NB4 (cell line): ENCODE measurements at regions not wholly inside any gene's neighbourhood (a gene's known extent, or its start where the extent isn't known, plus 50 kb on each side); places are given as distances from the start of the nearest gene placed in this dataset.

Experiments used
- DNase-seq: peaks from one replicate; pipeline ENCODE4 v3.0.0; 2010; ENCODE audit warnings: low read depth
- H3K4me3 ChIP-seq: one replicate; pipeline ENCODE4 v1.5.1; 2011; ENCODE audit warnings: mild to moderate bottlenecking, low read depth, low read length, moderate library complexity
- CTCF ChIP-seq: IDR thresholded peaks from one replicate; pipeline ENCODE4 v1.5.1; 2012; ENCODE audit warnings: low read depth, low read length
- MAX ChIP-seq: IDR thresholded peaks from 2 replicates; pipeline ENCODE4 v1.6.1; 2011; ENCODE audit warnings: low read depth, low read length
- MYC ChIP-seq: IDR thresholded peaks from 2 replicates; pipeline ENCODE4 v1.6.1; 2011; ENCODE audit warnings: low read depth, low read length
- POLR2A ChIP-seq: IDR thresholded peaks from 2 replicates; pipeline ENCODE4 v1.6.1; 2011; ENCODE audit warnings: mild to moderate bottlenecking; ENCODE audit not compliant: insufficient read length; ENCODE audit errors: extremely low read depth

GRCh38 chr4:107265859-107266258, 229.7 kb upstream of the DKK2 start:
- TF ChIP-seq MAX, result no peak
- TF ChIP-seq CTCF, result no peak
- no peak for TF ChIP-seq POLR2A
- no peak for DNase-seq
- no peak overlapping the region for H3K4me3 ChIP-seq

- H3K4me3 ChIP-seq, result no peak overlapping the region
- no peak for DNase-seq
- TF ChIP-seq POLR2A (no peak), CTCF (no peak), MYC (no peak), MAX (no peak)
Measured at GRCh38 chr4:107261241-107261874, 225.2 kb upstream of the DKK2 start.

- H3K4me3 ChIP-seq, result no peak overlapping the region
- TF ChIP-seq MYC, result no peak
- no peak for TF ChIP-seq MAX
- TF ChIP-seq CTCF, result no peak
- no peak for TF ChIP-seq POLR2A
- DNase-seq, result no peak
Measured at GRCh38 chr4:107258359-107258758, 222.2 kb upstream of the DKK2 start.

GRCh38 chr4:107255596-107255995, 219.5 kb upstream of the DKK2 start:
- no peak overlapping the region for H3K4me3 ChIP-seq
- no peak for DNase-seq
- TF ChIP-seq CTCF, result no peak
- TF ChIP-seq MYC, result no peak
- TF ChIP-seq POLR2A, result no peak
- TF ChIP-seq MAX, result no peak

- H3K4me3 ChIP-seq, result no peak overlapping the region
- TF ChIP-seq MYC, result no peak
- TF ChIP-seq POLR2A, result no peak
- no peak for TF ChIP-seq MAX
- TF ChIP-seq CTCF, result no peak
- DNase-seq, result no peak
Measured at GRCh38 chr4:107255114-107255513, 219.0 kb upstream of the DKK2 start.

- no peak overlapping the region for H3K4me3 ChIP-seq
- DNase-seq, result no peak
- TF ChIP-seq MYC (no peak), MAX (no peak), POLR2A (no peak), CTCF (no peak)
Measured at GRCh38 chr4:107253579-107254068, 217.5 kb upstream of the DKK2 start.
